Gastroesophageal sphincter (tissue), 4 donors: ENCODE measurements at regions not wholly inside any gene's neighbourhood (a gene's known extent, or its start where the extent isn't known, plus 50 kb on each side); places are given as distances from the start of the nearest gene placed in this dataset.

Experiments
- ATAC-seq: fragments of 150-250 bp; one replicate; pipeline ENCODE4 v1.9.1; 2016; ENCODE audit warnings: mild to moderate bottlenecking, moderate library complexity
- H3K27ac ChIP-seq, 4 donors: fragments of 200-600 bp; sonication (generic) in 3 of 4; 1 replicate in 3 of 4; 2 replicates in 1 of 4; pipeline ENCODE4 v1.5.1; 2016 to 2019
- H3K27me3 ChIP-seq: fragments of 200-600 bp; sonication (generic); one replicate; pipeline ENCODE4 v1.5.1; 2019
- H3K36me3 ChIP-seq, 2 donors: fragments of 200-600 bp; sonication (generic); one replicate each; pipeline ENCODE4 v1.5.1; 2019; ENCODE audit warnings: control low read depth in 1 of 2
- H3K4me1 ChIP-seq, 3 donors: fragments of 200-600 bp; sonication (generic); 1 replicate in 2 of 3; 2 replicates in 1 of 3; pipeline ENCODE4 v1.5.1; 2016 to 2019; ENCODE audit warnings: control low read depth in 2 of 3
- H3K4me3 ChIP-seq, 2 donors: fragments of 200-600 bp; sonication (generic); one replicate each; pipeline ENCODE4 v1.5.1; 2019; ENCODE audit warnings: mild to moderate bottlenecking in 1 of 2, moderate library complexity in 1 of 2
- H3K9me3 ChIP-seq, 3 donors: fragments of 200-600 bp; sonication (generic); one replicate each; pipeline ENCODE4 v1.5.1; 2017 to 2019; ENCODE audit warnings: control low read depth in 2 of 3
- EP300 ChIP-seq: sonication (generic); formaldehyde crosslinking; IDR thresholded peaks from one replicate; pipeline ENCODE4 v1.6.1; 2017; ENCODE audit warnings: antibody characterized with exemption, mild to moderate bottlenecking
- POLR2A ChIP-seq, 2 donors: fragments of 450-650 bp; IDR thresholded peaks; one replicate each; pipeline ENCODE4 v1.6.1; 2017; ENCODE audit warnings: antibody characterized with exemption in 2 of 2, mild to moderate bottlenecking in 2 of 2, moderate library complexity in 1 of 2
- POLR2AphosphoS5 ChIP-seq: sonication (generic); formaldehyde crosslinking; IDR thresholded peaks from one replicate; pipeline ENCODE4 v1.6.1; 2017; ENCODE audit warnings: antibody characterized with exemption
- WGBS, 2 donors: methylation state at CpG; one replicate each; pipeline ENCODE4 v1.1.5; 2018; ENCODE audit warnings: low coverage in 1 of 2; 5-methylcytosine and 5-hydroxymethylcytosine counted together
- TF ChIP-seq, protein P1 (sequence below), 4 experiments: fragments of 200-600 bp in 2 of 4; fragments of 450-650 bp in 2 of 4; sonication (generic) in 1 of 4; IDR thresholded peaks; one replicate each; pipeline ENCODE4 v1.5.1; 2017 to 2019; ENCODE audit warnings: antibody characterized with exemption in 4 of 4, mild to moderate bottlenecking in 2 of 4, moderate library complexity in 2 of 4

DNA sequence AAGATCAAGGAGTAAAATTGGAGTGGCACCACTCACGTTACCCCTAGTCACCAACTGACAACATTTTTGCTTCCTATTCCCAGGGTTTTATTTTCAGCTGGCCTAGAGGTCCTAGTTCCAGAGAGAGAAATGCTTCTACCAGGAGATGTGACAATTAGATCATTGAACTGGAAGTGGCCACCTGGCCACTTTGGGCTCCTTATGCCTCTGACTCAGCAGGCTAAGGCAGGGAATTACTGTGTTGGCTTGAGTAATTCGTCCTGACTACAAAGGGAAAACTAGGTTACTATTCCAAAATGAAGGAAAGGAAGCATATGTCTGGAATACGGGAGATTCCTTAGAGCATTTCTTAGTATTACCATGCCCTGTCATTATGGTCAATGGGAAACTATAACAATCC lies 831.6 kb upstream of the NDST4 start:
- H3K27me3 ChIP-seq: no peaks in the 10 kb centered on the region
- no peak overlapping the region for H3K27ac ChIP-seq
- WGBS, 2 donors: 71 to 86% methylated on average over 2 to 3 of the region's 3 CpGs
- no peaks in the 10 kb centered on the region for H3K4me1 ChIP-seq
- H3K9me3 ChIP-seq: peaks cover 0 to 3% (median 0%) of the 10 kb centered on the region in 3 donors
- H3K36me3 ChIP-seq: no peaks in the 10 kb centered on the region
- ATAC-seq: no peak
- no peak for TF ChIP-seq EP300
- no peak for TF ChIP-seq POLR2A (IDR thresholded peaks at IDR 0.05)
- TF ChIP-seq POLR2AphosphoS5: no peak
- TF ChIP-seq, protein P1, sequence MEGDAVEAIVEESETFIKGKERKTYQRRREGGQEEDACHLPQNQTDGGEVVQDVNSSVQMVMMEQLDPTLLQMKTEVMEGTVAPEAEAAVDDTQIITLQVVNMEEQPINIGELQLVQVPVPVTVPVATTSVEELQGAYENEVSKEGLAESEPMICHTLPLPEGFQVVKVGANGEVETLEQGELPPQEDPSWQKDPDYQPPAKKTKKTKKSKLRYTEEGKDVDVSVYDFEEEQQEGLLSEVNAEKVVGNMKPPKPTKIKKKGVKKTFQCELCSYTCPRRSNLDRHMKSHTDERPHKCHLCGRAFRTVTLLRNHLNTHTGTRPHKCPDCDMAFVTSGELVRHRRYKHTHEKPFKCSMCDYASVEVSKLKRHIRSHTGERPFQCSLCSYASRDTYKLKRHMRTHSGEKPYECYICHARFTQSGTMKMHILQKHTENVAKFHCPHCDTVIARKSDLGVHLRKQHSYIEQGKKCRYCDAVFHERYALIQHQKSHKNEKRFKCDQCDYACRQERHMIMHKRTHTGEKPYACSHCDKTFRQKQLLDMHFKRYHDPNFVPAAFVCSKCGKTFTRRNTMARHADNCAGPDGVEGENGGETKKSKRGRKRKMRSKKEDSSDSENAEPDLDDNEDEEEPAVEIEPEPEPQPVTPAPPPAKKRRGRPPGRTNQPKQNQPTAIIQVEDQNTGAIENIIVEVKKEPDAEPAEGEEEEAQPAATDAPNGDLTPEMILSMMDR (IDR thresholded peaks at IDR 0.05): no peak
- H3K4me3 ChIP-seq: no peak overlapping the region

DNA sequence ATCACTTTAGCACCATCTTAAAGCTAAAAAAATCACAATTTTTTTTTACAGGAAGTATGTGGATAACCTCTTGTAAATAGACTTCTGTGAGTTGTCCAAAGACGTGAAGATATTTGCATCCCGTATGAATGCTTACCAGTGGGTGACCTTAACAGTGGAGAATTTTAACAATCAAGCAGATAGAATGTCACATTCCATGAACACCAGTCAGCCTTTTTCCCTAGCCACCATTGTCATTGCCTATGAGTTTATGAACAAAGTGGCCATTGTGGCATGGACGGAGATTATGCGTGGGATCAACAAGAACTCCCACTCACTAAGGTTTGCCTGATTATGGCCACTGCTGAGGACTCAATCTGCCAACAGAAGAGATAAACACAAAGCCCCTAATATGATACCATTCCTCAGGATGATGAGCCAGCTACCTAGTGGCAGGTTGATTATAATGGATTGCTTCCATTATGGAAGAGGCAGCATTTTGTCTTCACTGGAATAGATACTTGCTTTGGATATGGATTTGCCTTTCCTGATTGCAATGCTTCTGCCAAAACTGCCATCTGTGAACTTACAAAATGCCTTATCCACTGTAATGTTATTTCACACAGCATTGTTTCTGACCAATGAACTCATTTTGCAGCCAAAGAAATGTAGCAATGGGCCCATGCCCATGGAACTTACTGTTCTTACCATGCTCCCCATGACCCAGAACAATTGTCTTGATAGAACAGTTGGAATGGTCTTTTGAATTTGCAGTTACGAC lies 830.9 kb upstream of the NDST4 start:
- Histone ChIP-seq H3K27me3 (no peaks in the 10 kb centered on the region), H3K4me1 (no peaks in the 10 kb centered on the region), H3K36me3 (no peaks in the 10 kb centered on the region), H3K9me3 (peaks cover 0 to 3% (median 0%) of the 10 kb centered on the region in 3 donors), H3K27ac (no peak overlapping the region), H3K4me3 (no peak overlapping the region)
- 79 to 98% methylated on average over 3 to 4 of the region's 5 CpGs for WGBS, 2 donors
- ATAC-seq: no peak
- TF ChIP-seq POLR2AphosphoS5 (no peak), EP300 (no peak), POLR2A (IDR thresholded peaks at IDR 0.05) (no peak)
- TF ChIP-seq, protein P1 (IDR thresholded peaks at IDR 0.05): no peak

DNA sequence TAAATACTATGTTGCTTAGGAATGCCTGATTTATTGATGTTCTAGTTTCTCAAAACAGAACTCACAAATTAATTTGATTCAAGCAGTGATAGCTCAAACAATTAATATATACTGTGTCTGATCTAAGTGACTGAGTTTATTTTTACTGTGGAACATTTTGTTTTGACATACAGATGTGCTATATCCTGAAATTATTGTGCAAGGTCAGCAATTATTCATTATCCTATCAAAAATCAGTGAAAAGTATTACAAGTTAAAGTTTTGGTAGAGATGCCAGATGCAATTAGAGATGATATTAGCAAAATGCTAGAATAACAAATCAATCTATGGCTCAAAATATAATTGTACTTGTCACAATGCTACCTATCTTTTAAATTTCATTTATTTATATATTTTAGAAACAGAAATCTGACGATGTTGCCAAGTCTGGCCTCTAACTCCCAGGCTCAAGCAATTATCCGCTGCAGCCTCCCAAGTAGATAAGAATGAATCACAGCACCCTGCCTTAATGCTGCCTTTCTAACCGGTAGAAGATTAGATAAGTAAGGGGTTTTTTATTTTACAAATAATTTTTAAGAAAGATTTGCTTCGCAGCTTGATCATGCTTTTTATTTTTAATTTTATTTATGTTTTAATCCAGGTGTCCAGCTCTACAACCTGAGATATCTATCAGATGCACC lies 825.5 kb upstream of the NDST4 start:
- TF ChIP-seq, protein P1 (IDR thresholded peaks at IDR 0.05): no peak
- TF ChIP-seq POLR2A (IDR thresholded peaks at IDR 0.05): no peak
- TF ChIP-seq EP300: no peak
- no peak for TF ChIP-seq POLR2AphosphoS5
- no peaks in the 10 kb centered on the region for H3K27me3 ChIP-seq
- no peaks in the 10 kb centered on the region for H3K9me3 ChIP-seq
- ATAC-seq: no peak
- H3K4me1 ChIP-seq: no peaks in the 10 kb centered on the region
- H3K4me3 ChIP-seq: no peak overlapping the region
- no peak overlapping the region for H3K27ac ChIP-seq
- WGBS, 2 donors: 50 to 58% methylated on average over 4 of the region's 4 CpGs
- H3K36me3 ChIP-seq: no peaks in the 10 kb centered on the region

DNA sequence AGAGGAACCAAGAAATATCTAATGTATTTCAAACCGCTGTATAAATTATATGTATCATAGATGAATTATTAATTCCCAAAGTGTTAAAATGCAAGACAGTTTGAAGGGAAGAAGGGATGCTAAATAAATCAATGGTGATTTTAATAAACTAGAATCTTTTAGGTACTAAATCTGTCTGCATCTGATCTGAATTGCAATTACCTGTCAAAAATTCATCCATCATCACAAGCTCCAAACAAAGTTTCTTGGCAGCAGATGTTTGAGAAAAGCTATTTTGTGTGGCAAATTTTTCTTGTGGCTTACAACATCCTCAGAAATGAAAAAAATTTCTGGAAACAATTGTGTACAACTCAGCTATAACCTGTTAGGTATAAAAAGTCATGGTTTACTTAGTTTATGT lies 816.0 kb upstream of the NDST4 start:
- Histone ChIP-seq H3K4me1 (no peaks in the 10 kb centered on the region), H3K9me3 (no peaks in the 10 kb centered on the region), H3K27me3 (no peaks in the 10 kb centered on the region), H3K36me3 (no peaks in the 10 kb centered on the region), H3K27ac (no peak overlapping the region), H3K4me3 (no peak overlapping the region)
- no peak for TF ChIP-seq POLR2AphosphoS5
- TF ChIP-seq, protein P1 (IDR thresholded peaks at IDR 0.05): no peak
- no peak for TF ChIP-seq POLR2A (IDR thresholded peaks at IDR 0.05)
- TF ChIP-seq EP300: no peak
- no peak for ATAC-seq
- WGBS, 2 donors: 96 to 100% methylated on average over 1 of the region's 1 CpG

DNA sequence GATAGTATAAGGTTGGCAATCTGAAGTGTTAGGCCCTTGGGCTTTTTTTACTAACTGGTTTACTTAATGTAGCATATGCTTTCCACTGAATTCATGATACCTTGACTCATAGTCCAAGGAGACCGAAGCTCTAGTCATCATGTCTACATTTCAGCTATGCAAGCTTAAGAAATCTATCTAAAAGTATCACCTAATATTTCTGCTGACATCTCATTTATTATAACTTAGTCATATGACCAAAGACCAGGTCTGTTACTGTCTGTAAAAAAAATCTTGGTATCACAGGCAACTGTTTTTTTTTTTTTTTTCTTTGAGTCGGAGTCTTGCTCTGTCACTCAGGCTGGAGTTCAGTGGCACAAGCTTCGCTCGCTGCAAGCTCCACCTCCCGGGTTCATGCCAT lies 814.0 kb upstream of the NDST4 start:
- H3K36me3 ChIP-seq: no peaks in the 10 kb centered on the region
- H3K9me3 ChIP-seq: no peaks in the 10 kb centered on the region
- H3K4me3 ChIP-seq: no peak overlapping the region
- ATAC-seq: no peak
- WGBS, 2 donors: 91 to 94% methylated on average over 4 of the region's 5 CpGs
- no peaks in the 10 kb centered on the region for H3K4me1 ChIP-seq
- no peaks in the 10 kb centered on the region for H3K27me3 ChIP-seq
- TF ChIP-seq EP300: no peak
- no peak for TF ChIP-seq POLR2A (IDR thresholded peaks at IDR 0.05)
- no peak for TF ChIP-seq POLR2AphosphoS5
- TF ChIP-seq, protein P1 (IDR thresholded peaks at IDR 0.05): no peak
- no peak overlapping the region for H3K27ac ChIP-seq
